ENCODE measurements at regions not wholly inside any gene's neighbourhood (a gene's known extent, or its start where the extent isn't known, plus 50 kb on each side); places are given as distances from the start of the nearest gene placed in this dataset.

DNA sequence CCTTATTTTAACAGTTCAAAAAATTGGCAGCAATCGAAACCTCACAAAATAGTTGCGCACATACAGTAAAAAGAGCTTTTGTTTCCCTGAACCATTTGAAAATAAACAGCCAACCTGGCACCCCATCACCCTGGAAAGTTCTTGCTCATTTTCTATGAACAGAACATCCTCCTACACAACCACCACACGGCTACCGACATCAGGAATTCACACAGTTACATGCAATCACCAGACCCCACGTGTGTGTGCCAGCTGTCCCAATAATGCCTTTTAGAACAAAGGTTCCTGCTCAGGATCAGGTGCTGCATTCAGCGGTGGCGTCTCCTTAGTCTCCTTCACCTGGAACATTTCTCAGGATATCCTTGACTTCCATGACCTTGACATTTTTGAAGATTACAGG, 186.5 kb downstream of the KLF13 start:
- no peak for FAIRE-seq

DNA sequence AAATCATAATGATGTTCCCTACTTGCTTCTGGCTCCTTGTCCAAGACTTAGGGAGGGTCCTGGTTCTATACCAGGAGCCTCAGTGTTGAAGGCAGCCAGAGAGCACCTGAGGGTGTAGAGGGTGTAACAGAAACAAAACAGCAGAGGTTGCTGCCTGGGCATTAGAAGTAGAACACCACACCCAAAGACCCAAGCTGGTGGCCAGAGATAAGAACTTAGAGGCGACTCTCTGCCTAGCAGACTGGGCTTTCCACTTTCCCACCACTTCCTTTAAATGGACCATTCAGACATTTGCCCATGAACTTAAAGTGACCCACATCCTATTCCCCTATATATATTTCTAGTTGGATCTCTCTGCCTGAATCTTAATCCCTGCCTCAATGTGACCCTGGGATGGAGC, 189.8 kb downstream of the KLF13 start:
- FAIRE-seq, result no peak

DNA sequence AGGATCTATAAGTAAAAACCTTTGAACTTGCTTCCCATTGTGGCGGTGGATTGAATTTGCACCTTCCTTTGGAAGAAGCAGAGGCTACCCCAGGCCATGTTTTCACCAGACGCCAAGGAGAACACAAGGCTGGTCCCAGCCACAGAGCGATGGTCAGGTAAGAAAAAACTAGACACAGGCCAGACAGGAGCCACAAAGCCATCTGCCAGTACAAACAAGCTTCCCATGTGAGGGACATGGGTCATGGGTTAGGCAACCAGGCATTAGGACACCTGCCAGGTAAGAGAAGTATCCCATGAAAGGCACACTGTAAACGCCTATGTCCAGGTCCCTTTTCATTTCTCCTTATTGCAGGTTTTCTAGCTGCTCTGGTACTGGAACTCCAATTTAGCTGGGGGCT, 190.2 kb downstream of the KLF13 start:
- FAIRE-seq, result no peak

DNA sequence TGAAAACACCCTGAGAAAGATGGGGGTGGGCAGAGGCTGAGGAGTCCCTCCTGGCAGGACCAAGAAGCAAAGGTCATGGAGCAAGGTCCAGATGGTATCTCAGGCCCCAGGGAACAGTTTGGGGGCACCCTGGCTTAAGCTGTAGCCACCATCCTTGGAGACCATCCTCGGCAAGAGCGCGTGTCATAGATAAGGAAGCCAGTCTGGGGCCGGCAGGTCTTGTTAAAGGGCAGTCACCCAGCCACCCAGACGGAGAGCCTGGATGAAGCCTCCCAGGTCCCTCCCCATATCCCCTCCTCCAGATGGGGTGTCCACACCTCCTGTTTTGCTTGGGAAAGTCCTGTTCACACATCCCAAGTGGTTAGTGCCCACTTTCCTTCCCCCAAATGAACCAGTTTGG, 191.1 kb downstream of the KLF13 start:
- no peak for FAIRE-seq

DNA sequence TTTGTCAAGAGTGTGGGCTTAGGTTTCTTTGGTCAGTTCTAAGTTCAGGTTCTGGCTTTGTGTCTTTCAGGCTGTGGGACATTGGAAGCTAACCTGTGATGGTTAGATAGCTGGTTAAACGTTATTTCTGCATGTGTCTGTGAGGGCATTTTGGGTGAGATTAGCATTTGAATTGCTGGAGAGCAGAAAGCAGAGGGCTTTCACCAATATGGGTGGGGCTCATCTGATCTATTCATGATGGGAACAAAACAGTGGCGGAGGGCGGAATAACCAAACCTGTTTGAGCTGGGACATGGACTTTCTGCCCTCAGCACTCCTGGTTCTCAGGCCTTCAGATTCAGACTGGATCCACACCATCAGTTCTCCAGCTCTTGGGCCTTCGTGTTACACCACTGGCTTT, 195.4 kb downstream of the KLF13 start:
- no peak for FAIRE-seq

DNA sequence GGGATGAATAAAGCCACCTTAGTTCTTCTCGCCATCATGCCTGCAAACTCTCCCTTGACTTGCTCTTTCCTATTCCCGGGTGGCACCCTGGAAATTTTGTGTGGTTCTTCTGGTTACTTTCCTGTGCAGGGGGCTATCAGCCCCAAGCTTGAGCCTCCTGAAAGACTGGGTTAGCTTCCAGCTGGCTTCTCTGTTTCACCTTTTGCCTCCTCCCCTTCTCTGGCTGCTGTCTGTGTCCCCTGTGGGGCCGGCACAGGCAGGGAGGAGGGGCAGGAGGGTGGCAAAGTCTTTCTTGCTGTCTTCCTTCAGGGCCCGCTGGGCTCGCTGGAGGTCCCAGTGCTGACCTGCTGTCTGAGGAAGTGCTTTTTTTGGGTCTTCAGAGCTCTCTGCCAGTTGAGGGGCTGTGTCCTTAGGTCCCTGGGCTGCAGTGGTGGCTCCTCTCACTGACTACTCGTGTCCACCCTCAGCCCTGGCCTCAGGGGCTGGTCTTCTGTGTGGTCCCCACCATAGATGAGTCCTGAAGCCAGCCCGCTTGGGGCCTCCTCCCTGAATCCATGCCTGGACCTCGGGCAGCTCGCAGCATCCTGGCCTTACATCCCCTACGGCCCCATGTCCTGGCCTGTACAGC, 196.5 kb downstream of the KLF13 start:
- no peak for FAIRE-seq

DNA sequence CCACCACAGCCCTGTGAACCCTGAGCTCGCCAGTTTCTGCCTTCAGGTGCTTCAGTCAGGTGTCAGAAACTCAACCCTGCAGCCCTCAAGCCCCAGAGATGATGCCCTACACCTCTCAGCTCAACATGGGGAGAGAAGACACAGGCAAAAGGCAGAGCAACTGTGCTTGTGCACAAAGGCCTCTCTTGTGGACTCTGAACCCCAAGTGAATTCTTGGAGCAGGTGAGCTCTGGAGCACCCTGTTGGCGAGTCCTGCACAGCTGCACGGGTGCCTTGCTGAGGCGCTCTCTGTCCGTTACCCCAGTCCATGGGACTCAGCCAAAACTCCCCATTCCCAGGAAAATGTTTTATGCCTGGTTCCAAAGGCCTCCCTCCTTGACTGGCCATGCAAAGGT, 197.0 kb downstream of the KLF13 start:
- no peak for FAIRE-seq

DNA sequence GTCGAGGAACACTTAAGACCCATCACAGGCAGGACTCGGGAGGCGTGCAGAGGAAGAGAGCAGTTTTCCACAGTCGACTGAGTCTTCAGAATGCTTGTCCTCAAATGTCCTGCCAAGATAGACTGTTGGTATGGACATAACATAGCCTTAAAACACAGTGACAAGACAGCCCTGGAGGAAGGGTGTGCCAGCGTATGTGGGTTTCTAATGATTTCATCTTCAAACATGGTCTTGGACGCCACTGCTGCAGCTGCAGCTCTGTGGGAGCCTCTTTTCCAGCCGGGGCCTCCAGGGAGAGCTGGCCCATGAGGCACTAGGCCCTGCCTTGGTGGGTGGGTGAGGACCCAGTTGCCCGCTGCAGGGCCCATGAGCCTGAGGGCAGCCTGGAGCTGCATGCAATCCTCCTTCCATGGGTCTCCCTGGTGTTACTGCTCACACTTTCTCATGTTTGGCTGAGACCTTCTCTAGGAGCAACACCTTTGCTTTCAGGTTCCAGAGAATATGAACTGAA, 198.6 kb downstream of the KLF13 start:
- FAIRE-seq, result no peak

DNA sequence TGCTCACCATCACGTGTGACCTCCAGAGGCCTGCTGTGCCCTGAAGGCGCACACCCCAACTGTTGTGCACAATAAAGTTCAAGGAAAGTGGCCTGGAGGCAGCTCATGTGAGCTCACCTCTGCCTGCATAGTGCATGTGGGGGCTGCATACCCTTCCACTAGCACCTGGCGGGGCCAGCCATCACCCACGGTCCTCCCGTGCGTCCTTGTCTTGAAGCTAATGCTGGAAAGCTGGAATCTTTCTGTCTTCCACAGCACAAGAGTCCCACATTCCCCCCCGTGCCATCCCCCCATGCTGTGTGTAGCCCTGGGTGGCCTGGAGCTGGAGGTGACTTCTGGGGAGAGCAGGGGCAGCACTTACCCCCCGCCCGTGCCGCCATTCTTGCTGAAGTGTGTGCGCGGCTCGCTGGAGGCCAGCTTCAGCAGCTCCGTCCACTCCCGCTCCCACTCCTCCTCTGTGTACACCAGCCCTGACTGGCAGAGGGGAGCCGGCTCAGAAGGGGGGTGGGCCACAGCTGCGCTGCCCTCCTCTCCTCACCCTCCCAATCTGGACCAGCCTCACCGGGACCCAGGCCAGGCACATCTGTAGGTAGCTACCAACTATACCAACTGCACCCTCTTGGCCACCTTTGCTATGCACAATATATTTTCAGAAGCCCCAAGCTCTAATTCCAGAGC, 199.5 kb downstream of the KLF13 start:
- FAIRE-seq, result no peak

DNA sequence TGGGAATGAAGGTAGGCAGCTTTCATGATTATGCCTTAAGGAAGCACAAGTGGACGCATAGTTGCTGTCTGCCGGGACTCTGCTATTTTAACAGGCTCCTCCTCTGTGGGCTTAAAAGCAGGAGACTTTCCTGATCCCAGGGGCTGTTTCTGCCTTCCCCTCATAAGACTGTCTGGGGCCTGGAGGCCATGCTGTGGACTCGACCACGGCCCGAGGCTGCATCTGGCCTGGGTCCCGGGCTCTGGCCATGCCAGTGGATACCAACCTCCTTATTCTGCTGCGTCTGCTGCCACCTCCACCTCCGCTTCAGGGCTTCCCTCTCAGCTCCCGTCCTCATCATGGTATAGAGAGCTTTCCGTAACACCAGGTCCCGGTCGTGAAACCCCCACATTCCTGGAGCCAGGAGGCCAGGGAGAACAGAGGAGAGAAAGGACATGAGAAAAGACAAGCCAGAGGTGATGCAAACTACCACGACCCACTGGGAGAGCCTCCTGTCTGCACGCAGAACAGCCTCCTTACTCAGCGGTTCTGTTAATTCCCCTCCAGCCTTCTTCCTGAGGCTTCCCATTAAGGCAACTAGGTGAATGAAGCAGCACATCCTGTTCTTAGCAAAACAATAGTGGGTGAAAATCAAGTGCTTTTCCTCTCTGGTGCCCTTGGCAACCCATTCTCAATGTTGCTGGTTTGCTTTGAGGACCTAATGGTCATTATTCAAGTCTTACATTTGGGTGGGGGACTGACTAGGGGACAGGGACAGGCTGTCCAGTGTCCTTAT, 200.5 kb downstream of the KLF13 start:
- no peak for FAIRE-seq

DNA sequence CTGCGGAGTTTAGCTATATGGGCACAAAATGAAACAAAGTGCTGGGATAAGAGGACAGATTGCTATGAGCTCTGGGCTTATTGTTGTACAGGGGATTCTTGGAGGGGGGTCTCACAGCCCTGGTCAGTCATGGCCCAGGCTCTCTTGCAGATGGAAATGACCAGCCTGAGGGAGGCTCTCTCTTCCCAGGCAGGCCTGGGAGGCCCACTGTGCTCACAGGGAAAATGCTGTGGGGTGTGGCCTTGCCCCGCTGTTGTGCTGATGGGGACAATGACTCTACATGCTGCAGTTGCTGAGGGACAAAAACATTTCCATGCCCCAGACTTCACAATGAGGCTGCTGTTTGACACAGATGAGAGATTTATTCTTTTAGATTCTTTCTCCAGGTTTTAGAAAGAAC, 202.2 kb downstream of the KLF13 start:
- no peak for FAIRE-seq

DNA sequence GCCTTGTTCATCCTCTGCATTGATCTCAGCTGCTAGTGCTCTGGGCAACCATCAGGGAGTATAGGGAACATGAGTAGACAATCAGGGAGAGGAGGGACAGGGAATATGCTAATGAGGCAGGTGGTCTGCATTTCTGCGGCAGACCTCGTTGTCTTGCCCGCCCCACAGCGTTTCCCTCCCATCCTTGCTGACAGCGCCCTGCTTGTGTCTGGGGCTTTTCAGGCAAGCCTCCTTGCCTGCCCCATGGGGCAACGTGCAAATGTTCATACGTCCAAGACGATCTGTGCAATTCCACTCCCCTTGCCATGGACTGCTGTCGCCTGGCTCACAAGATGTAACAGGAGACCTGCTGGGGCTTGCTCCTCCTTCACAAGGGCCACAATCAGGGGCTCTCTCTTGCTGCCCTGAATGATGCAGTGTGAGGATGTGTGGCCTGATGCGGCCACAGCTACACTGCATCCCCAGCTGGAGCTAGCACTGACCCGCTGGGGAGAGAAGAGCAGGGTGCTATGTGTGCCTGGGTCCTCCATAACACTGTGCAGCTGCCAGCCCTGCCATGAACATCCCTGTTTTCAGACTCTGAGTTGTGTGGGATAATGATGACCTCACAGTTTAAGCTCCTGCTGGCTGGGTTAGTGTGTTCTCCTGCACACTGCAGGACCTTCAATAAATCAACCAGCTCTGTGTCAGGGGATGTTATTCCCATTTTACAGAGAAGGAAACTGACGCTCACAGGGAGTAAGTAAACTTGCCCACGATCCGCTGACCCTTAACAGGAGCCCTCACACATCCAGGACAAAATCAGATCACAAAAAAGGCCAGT, 211.3 kb downstream of the KLF13 start:
- FAIRE-seq, result no peak

DNA sequence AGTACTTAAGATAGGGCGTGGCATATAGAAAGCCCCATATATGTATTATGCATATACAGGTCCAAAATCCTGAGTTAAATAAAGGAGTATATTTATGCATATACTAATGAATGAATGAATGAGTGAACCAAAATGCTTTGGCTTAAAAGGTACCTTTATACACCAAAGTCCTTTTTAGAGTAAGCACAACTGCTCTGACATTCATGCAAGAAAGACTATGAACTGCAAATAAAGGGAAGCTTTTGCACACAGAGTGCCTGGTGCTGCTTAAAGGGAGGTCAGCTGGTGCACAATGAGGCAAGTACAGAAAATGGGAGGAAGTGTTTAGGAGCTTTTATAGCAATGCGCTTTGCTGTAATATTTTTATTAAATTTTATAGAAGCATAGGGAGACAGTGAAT, 214.0 kb downstream of the KLF13 start:
- no peak for FAIRE-seq

DNA sequence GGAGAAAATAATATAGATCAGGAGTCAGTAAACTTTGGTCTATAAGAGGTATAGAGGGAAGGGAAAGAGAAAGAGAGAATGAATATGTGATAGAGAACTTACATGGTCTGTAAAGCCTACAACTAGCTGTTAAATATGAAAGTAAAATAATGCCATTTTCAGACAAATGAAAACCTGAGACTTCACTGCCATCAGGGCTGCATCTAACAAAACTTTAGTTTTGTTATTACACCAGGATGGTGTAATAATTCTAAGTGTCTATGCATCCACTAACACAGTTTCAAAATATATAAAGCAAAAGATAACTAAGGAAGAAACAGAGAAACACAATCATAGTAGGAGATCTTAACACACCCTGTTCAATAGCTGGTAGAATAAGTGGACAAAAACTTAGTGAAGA, 217.7 kb downstream of the KLF13 start:
- FAIRE-seq, result no peak

DNA sequence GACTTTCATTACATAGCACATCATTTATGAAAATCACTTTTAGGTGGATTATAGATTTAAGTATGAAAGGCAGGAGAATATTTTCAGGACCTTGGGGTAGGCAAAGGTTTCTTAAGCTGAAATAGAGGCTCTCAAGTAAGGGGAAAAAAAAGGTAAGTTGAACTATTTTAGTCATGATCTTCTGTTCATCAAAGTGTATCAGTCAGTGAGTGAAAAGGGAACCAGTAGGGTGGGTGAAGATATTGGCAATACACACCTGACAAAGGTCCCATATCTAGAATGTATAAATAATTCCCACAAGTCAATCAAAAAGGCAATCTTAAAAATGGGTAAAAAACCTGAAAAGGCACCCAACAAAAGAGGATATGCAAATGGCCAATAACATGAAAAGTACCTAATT, 218.6 kb downstream of the KLF13 start:
- no peak for FAIRE-seq

DNA sequence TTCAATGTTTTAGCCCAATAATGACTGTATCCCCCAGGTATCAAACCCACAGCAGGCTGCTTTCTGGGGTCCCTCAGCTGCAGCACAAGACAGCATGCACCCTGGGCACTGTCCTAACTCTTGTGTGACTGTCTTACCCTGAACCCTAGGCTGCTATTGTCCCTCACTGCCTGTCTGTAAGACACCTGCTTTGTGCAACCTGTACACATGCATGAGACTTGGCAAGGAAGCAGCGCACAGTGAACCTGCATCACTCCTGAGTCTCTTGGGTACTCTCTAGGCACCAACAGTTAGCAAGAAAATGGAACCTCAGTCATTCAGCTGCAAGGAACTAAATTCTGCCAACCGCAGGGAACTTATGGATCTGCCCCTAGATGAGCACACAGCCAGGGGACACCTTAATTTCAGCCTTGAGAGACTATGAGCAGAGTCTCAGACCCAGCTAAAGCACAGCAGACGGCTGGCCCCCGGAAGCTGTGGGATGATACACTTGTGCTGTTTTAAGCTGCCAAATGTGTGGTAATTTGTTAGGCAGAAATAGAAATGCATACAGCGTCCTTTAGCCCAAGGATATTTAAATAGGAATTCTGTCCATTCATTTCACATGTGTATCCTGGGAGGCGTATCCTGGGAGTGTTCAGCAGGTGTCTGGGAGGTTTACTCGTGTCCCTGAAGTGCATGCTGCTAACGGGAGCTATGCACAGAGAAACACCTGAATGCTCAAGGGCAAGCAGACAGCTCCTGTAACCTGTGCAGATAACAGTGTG, 223.8 kb downstream of the KLF13 start:
- no peak for FAIRE-seq

DNA sequence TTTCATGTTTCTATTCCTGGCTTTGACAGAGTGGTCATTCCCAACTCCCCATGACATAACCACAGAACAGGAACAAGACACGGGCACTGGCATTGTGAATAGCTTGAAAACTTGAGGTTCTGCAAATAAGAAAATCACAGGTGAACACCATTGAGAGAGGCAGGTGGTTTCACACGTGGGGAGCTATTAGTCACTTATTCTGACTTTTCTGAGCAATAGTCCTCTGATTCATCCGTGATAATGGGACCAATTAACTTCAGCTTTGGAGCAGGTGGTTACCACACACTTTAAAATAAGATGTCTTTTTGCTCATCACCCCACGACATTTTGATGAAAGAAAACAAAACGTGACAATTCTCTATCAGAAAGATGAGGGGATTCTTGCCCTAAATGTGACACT, 224.7 kb downstream of the KLF13 start:
- FAIRE-seq, result no peak

DNA sequence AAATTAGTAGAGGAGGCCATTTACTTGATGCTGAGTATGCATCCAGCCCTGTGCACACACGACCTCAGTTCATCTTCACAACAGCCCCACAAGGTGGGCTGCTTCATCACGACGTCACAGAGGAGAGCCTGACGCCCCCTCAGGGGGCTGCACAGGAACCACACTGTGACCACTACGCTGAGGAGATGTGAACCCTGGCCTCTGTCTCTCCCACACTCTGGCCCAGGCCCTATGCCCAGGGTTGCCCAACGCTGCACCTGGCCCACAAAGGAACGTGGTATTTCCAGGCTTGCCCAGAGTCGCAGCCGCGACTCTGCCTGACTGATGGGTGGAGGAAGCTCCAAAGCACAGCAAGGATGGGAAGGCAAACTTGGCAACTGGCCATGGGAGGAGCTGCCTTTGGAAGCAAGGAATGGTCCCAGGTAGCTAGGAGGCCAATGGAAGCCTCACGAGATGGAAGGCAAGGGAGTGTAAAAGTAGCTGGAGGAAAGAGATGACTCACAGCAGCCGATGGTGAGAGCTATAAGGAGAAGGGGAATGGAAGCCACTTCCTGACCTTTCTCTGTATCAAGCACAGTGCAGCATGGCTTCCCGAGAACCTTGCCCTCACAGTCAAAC, 226.0 kb downstream of the KLF13 start:
- FAIRE-seq, result no peak

DNA sequence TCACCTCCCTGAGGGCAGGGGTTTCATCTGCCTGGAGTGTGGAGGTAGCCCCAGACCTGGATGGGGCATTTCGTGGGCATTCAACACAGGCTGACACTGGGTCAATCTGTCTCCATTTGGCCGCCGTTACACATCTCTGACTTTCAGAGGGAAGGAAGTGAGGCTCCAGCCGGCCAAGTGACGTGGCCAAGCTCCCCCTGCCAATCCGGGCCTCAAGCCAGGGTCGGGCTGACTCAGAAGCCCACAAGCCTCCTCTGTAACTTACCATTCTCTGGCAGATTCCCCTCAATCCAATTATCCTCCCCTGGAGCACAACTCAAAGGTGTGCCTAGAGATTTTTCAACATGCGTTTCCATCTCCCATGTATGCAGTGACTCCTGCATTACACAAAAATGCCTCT, 227.6 kb downstream of the KLF13 start:
- FAIRE-seq, result no peak

DNA sequence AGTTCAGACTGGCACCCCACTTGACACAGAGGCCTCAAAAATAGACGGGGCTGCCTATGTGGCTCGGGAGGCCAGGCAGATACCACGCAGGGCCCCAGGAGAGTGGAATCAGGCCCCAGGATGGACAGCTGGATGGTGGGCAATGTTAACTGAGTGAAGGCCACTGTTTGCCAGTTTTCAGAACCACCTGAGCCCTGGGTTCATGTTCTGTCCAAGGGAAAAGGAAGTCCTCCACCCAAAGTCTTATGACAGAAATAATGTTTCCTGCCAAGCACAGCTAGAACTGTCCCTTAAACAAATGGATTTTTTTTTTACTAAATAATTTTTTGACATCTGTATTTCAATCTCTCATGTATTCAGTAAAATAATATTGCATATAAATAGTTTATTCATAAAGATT, 228.4 kb downstream of the KLF13 start:
- FAIRE-seq, result no peak

DNA sequence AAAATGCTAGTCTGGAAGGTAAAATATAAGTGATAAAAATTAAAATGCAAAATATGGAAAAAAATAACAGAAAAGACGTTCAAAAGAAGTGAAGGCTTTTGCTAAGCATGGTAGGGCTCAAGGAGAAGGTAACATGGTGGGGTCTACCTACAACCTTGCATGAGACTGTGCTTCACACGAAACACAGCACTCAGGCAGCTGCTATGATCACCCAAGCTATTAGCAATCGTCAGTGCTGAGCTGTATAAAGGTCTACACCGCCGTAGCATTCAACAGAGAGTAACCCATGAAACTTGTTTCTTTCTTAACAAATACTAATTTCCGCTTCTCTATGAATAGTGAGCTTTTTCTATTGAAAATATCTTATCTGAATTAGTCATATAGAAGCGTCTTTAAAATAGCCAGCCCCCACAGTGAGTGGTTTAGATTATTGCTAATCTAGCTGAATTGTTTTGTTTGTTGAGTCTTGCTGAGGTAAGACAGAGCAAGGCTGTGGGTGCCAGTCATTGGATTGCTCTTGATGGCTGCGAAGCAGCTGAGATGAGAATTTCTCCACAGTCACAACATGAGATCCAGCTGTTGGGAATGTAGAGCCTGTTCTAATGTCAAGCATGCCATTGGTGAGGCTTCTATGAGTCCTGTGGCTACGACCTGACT, 230.0 kb downstream of the KLF13 start:
- no peak for FAIRE-seq
